Neuronal stem cell (in vitro differentiated cells): ENCODE measurements at regions not wholly inside any gene's neighbourhood (a gene's known extent, or its start where the extent isn't known, plus 50 kb on each side); places are given as distances from the start of the nearest gene placed in this dataset.

Experiments used
- DNase-seq: peaks from one replicate; pipeline ENCODE4 v3.0.0-alpha.2; 2013; ENCODE audit warnings: low spot score
- H2AFZ ChIP-seq: one replicate; pipeline ENCODE4 v1.6.1; 2013; ENCODE audit warnings: mild to moderate bottlenecking, low read length, inconsistent platforms
- H2AK5ac ChIP-seq: 2 replicates; pipeline ENCODE4 v1.6.1; 2013; ENCODE audit warnings: low read depth, mild to moderate bottlenecking, inconsistent platforms, low read length, moderate library complexity, mixed read lengths
- H2BK120ac ChIP-seq: 2 replicates; pipeline ENCODE4 v1.6.1; 2013; ENCODE audit warnings: low read depth, mild to moderate bottlenecking, inconsistent platforms, low read length, moderate library complexity, mixed read lengths
- H2BK12ac ChIP-seq: one replicate; pipeline ENCODE4 v1.6.1; 2013; ENCODE audit warnings: low read length, inconsistent platforms
- H2BK15ac ChIP-seq: 2 replicates; pipeline ENCODE4 v1.6.1; 2013; ENCODE audit warnings: mild to moderate bottlenecking, low read length, inconsistent platforms, mixed read lengths
- H2BK5ac ChIP-seq: one replicate; pipeline ENCODE4 v1.6.1; 2013; ENCODE audit warnings: inconsistent platforms, mild to moderate bottlenecking, low read length, moderate library complexity
- H3K14ac ChIP-seq: one replicate; pipeline ENCODE4 v1.6.1; 2013; ENCODE audit warnings: low read length, inconsistent platforms
- H3K18ac ChIP-seq: 2 replicates; pipeline ENCODE4 v1.6.1; 2013; ENCODE audit warnings: low read length, inconsistent platforms
- H3K23ac ChIP-seq: 2 replicates; pipeline ENCODE4 v1.6.1; 2013; ENCODE audit warnings: low read depth, mild to moderate bottlenecking, mixed read lengths, low read length, inconsistent platforms; ENCODE audit not compliant: poor library complexity
- H3K27ac ChIP-seq: replicated peaks from 3 replicates; pipeline ENCODE4 v1.5.1; 2013; ENCODE audit warnings: low read length, inconsistent platforms
- H3K27me3 ChIP-seq, 3 experiments: 2 replicates each; pipeline ENCODE4 v1.6.1; 2013; ENCODE audit warnings: low read length in 3 of 3, mild to moderate bottlenecking in 2 of 3, inconsistent platforms in 1 of 3, low read depth in 1 of 3, mixed read lengths in 1 of 3, moderate library complexity in 1 of 3; ENCODE audit not compliant: control insufficient read depth in 3 of 3, insufficient read depth in 3 of 3
- H3K36me3 ChIP-seq, 2 donors: replicated peaks in 1 of 2; 2 replicates each; pipeline ENCODE4 v1.6.1; 2013; ENCODE audit warnings: low read length in 2 of 2; ENCODE audit not compliant: control insufficient read depth in 2 of 2, insufficient read depth in 2 of 2
- H3K4ac ChIP-seq: 2 replicates; pipeline ENCODE4 v1.6.1; 2013; ENCODE audit warnings: inconsistent platforms, mild to moderate bottlenecking, low read length, moderate library complexity
- H3K4me1 ChIP-seq, 2 donors: 1 replicate in 1 of 2; 2 replicates in 1 of 2; pipeline ENCODE4 v1.6.1; 2013; ENCODE audit warnings: low read length in 2 of 2, low read depth in 1 of 2; ENCODE audit not compliant: control insufficient read depth in 2 of 2, insufficient read depth in 1 of 2
- H3K4me2 ChIP-seq: one replicate; pipeline ENCODE4 v1.6.1; 2013; ENCODE audit warnings: mild to moderate bottlenecking, low read length, inconsistent platforms; ENCODE audit not compliant: insufficient read depth, poor library complexity, severe bottlenecking
- H3K4me3 ChIP-seq, 2 donors: 2 replicates each; pipeline ENCODE4 v1.5.1; 2013; ENCODE audit warnings: low read length in 2 of 2, mild to moderate bottlenecking in 2 of 2, inconsistent platforms in 1 of 2, moderate library complexity in 1 of 2
- H3K79me1 ChIP-seq: one replicate; pipeline ENCODE4 v1.6.1; 2013; ENCODE audit warnings: low read depth, mild to moderate bottlenecking, inconsistent platforms, low read length, moderate library complexity
- H3K9ac ChIP-seq: one replicate; pipeline ENCODE4 v1.6.1; 2013; ENCODE audit warnings: mild to moderate bottlenecking, low read depth, low read length, inconsistent platforms; ENCODE audit not compliant: poor library complexity
- H3K9me3 ChIP-seq, 2 donors: replicated peaks in 1 of 2; 2 replicates each; pipeline versions ENCODE3 to v1.6.1; 2013; ENCODE audit warnings: low read length in 2 of 2, mild to moderate bottlenecking in 2 of 2, inconsistent platforms in 1 of 2, low read depth in 1 of 2, mixed read lengths in 1 of 2, moderate library complexity in 1 of 2; ENCODE audit not compliant: control insufficient read depth in 2 of 2, insufficient read depth in 1 of 2
- H4K8ac ChIP-seq: one replicate; pipeline ENCODE4 v1.6.1; 2013; ENCODE audit warnings: low read depth, mild to moderate bottlenecking, inconsistent platforms, low read length, moderate library complexity
- H4K91ac ChIP-seq: one replicate; pipeline ENCODE4 v1.6.1; 2013; ENCODE audit warnings: low read length, low read depth, mild to moderate bottlenecking, inconsistent platforms; ENCODE audit not compliant: poor library complexity
- WGBS, 2 donors: extraction: QIAGEN DNeasy Blood & Tissue Kit; methylation state at CpG; one replicate each; pipeline ENCODE4 v1.1.7; 2013; ENCODE audit warnings: missing lambda C conversion rate in 2 of 2, mixed read lengths in 1 of 2; ENCODE audit not compliant: insufficient read length in 2 of 2, insufficient replicate concordance in 1 of 2; ENCODE audit errors: extremely low coverage in 2 of 2; 5-methylcytosine and 5-hydroxymethylcytosine counted together

- Histone ChIP-seq H2AFZ (no peak overlapping the region), H3K18ac (no peak overlapping the region), H3K36me3 (no peaks in the 10 kb centered on the region), H3K9ac (no peak overlapping the region), H3K27ac (no peak overlapping the region), H3K23ac (no peak overlapping the region), H3K4me1 (no peaks in the 10 kb centered on the region), H3K4me3 (no peak overlapping the region), H2BK12ac (no peak overlapping the region), H2BK5ac (no peak overlapping the region), H3K79me1 (no peaks in the 10 kb centered on the region), H3K14ac (no peak overlapping the region), H4K8ac (no peak overlapping the region), H3K27me3 (no peaks in the 10 kb centered on the region), H4K91ac (no peak overlapping the region), H3K4me2 (no peak overlapping the region), H3K4ac (no peak overlapping the region), H2BK15ac (no peak overlapping the region), H2BK120ac (no peak overlapping the region), H2AK5ac (no peak overlapping the region), H3K9me3 (no peaks in the 10 kb centered on the region)
- DNase-seq, result no peak
Measured at GRCh38 chr7:93739424-93739823, 151.1 kb downstream of the TFPI2 start.

- no peaks in the 10 kb centered on the region for H3K36me3 ChIP-seq
- H3K9me3 ChIP-seq, result no peaks in the 10 kb centered on the region
- no peak overlapping the region for H2BK12ac ChIP-seq
- no peak overlapping the region for H3K9ac ChIP-seq
- no peak overlapping the region for H3K14ac ChIP-seq
- no peak overlapping the region for H3K4ac ChIP-seq
- no peaks in the 10 kb centered on the region for H3K27me3 ChIP-seq
- H2BK5ac ChIP-seq, result no peak overlapping the region
- no peak overlapping the region for H3K27ac ChIP-seq
- no peak overlapping the region for H2BK15ac ChIP-seq
- no peaks in the 10 kb centered on the region for H3K79me1 ChIP-seq
- DNase-seq, result no peak
- H3K18ac ChIP-seq, result no peak overlapping the region
- no CpG with 5 or more reads among the region's 2 CpGs for WGBS, 2 donors
- no peak overlapping the region for H4K91ac ChIP-seq
- H3K4me3 ChIP-seq, result no peak overlapping the region
- no peak overlapping the region for H2AFZ ChIP-seq
- H4K8ac ChIP-seq, result no peak overlapping the region
- H3K23ac ChIP-seq, result no peak overlapping the region
- H3K4me2 ChIP-seq, result no peak overlapping the region
- no peak overlapping the region for H2BK120ac ChIP-seq
- H2AK5ac ChIP-seq, result no peak overlapping the region
- H3K4me1 ChIP-seq, result no peaks in the 10 kb centered on the region
Measured at GRCh38 chr7:93737953-93738352, 152.6 kb downstream of the TFPI2 start.

- no CpG with 5 or more reads among the region's 2 CpGs for WGBS, 2 donors
- H4K8ac ChIP-seq, result no peak overlapping the region
- H3K27ac ChIP-seq, result no peak overlapping the region
- H3K14ac ChIP-seq, result no peak overlapping the region
- H3K9me3 ChIP-seq, result peaks cover 0 to 3% of the 10 kb centered on the region in 2 donors
- H3K36me3 ChIP-seq, result no peaks in the 10 kb centered on the region
- no peak overlapping the region for H2BK15ac ChIP-seq
- no peak overlapping the region for H2BK120ac ChIP-seq
- no peak overlapping the region for H4K91ac ChIP-seq
- no peaks in the 10 kb centered on the region for H3K79me1 ChIP-seq
- H3K4ac ChIP-seq, result no peak overlapping the region
- H3K4me1 ChIP-seq, result no peaks in the 10 kb centered on the region
- H3K23ac ChIP-seq, result no peak overlapping the region
- H3K4me2 ChIP-seq, result no peak overlapping the region
- DNase-seq, result no peak
- H2AK5ac ChIP-seq, result no peak overlapping the region
- no peak overlapping the region for H2AFZ ChIP-seq
- no peak overlapping the region for H2BK5ac ChIP-seq
- no peak overlapping the region for H3K9ac ChIP-seq
- H2BK12ac ChIP-seq, result no peak overlapping the region
- H3K4me3 ChIP-seq, result no peak overlapping the region
- H3K18ac ChIP-seq, result no peak overlapping the region
- no peaks in the 10 kb centered on the region for H3K27me3 ChIP-seq
Measured at GRCh38 chr7:93736668-93737369, 153.7 kb downstream of the TFPI2 start.

- Histone ChIP-seq H2AK5ac (no peak overlapping the region), H3K18ac (no peak overlapping the region), H2BK12ac (no peak overlapping the region), H2BK120ac (no peak overlapping the region), H3K4me2 (no peak overlapping the region), H3K4me3 (no peak overlapping the region), H2BK5ac (no peak overlapping the region), H4K91ac (no peak overlapping the region), H3K14ac (no peak overlapping the region), H3K4ac (no peak overlapping the region), H3K23ac (no peak overlapping the region), H2BK15ac (no peak overlapping the region), H3K27ac (no peak overlapping the region), H2AFZ (no peak overlapping the region), H3K36me3 (no peaks in the 10 kb centered on the region), H4K8ac (no peak overlapping the region), H3K4me1 (peaks cover 0 to 4% of the 10 kb centered on the region in 2 donors), H3K9ac (no peak overlapping the region), H3K79me1 (no peaks in the 10 kb centered on the region), H3K27me3 (no peaks in the 10 kb centered on the region), H3K9me3 (peaks cover 2 to 6% of the 10 kb centered on the region in 2 donors)
- DNase-seq, result no peak
- no CpG with 5 or more reads among the region's 2 CpGs for WGBS, 2 donors
Measured at GRCh38 chr7:93728292-93728691, 153.8 kb upstream of the CALCR start.
